AG04450 (cell line): ENCODE measurements at regions not wholly inside any gene's neighbourhood (a gene's known extent, or its start where the extent isn't known, plus 50 kb on each side); places are given as distances from the start of the nearest gene placed in this dataset.
A peak's percentile ranks its signal among the peaks of the same experiment; 100 is the strongest.

ENCODE experiments used
- CTCF ChIA-PET: fragments of 300-600, 350-600 bp; formaldehyde crosslinking; extraction: SDS; loops from one replicate; lab custom pipeline; 2022; ENCODE audit warnings: antibody characterized with exemption, inconsistent platforms; lab: Charles Lee
- POLR2A ChIA-PET: fragments of 350-600 bp; formaldehyde crosslinking; extraction: SDS; loops from one replicate; lab custom pipeline; 2021; ENCODE audit warnings: antibody characterized with exemption, inconsistent platforms; lab: Yijun Ruan, JAX
- DNase-seq: peaks from one replicate; pipeline ENCODE4 v3.0.0-alpha.2; 2011; ENCODE audit warnings: low read depth, low spot score
- H3K27ac ChIP-seq: one replicate; pipeline ENCODE4 v1.5.1; 2012; ENCODE audit warnings: low read depth, low read length, control low read depth
- H3K27me3 ChIP-seq: one replicate; pipeline ENCODE4 v1.6.0; 2012; ENCODE audit warnings: low read length; ENCODE audit not compliant: control insufficient read depth, insufficient read depth
- H3K4me3 ChIP-seq: 2 replicates; pipeline ENCODE4 v1.5.1; 2011; ENCODE audit warnings: mild to moderate bottlenecking, low read depth, low read length, control low read depth
- H3K9me3 ChIP-seq: 2 replicates; pipeline ENCODE4 v1.5.1; 2012; ENCODE audit warnings: low read length; ENCODE audit not compliant: control insufficient read depth, insufficient read depth
- TF ChIP-seq, protein P1 (sequence below): IDR thresholded peaks from 2 replicates; pipeline ENCODE4 v1.5.1; 2011; ENCODE audit warnings: low read depth, low read length, control low read depth, inconsistent platforms

DNA sequence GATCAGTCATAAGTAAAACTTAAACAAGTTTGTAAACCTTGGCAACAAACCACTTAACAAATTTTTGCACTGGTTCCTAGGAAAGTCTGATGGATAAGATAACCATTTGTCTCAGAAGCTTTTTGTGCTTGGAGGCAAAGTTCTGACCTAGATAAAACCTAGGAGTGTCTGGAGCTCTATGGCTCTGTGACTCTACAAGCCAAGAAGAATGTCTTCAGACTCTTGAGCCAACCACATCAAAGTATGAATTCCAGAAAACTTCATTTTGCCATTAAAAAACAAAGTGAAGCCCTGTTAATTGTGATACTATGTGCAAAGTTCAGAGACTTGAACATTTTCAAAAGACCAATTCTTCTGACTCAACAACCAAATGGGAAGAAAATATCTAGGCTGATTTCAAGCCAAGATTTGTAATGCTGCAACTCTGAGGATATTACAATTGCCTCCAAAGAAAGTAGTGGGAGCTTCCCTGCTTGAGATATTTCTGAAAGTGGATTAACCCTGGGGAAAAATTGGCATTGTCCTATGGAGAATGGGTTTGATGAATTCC is 158.1 kb upstream of the FOXQ1 start:
- Histone ChIP-seq H3K27ac (no peak overlapping the region), H3K27me3 (peaks cover 18% of the 10 kb centered on the region), H3K9me3 (no peaks in the 10 kb centered on the region; the same call in 1 of the 2 replicates), H3K4me3 (no peak overlapping the region)
- TF ChIP-seq, protein P1, sequence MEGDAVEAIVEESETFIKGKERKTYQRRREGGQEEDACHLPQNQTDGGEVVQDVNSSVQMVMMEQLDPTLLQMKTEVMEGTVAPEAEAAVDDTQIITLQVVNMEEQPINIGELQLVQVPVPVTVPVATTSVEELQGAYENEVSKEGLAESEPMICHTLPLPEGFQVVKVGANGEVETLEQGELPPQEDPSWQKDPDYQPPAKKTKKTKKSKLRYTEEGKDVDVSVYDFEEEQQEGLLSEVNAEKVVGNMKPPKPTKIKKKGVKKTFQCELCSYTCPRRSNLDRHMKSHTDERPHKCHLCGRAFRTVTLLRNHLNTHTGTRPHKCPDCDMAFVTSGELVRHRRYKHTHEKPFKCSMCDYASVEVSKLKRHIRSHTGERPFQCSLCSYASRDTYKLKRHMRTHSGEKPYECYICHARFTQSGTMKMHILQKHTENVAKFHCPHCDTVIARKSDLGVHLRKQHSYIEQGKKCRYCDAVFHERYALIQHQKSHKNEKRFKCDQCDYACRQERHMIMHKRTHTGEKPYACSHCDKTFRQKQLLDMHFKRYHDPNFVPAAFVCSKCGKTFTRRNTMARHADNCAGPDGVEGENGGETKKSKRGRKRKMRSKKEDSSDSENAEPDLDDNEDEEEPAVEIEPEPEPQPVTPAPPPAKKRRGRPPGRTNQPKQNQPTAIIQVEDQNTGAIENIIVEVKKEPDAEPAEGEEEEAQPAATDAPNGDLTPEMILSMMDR, result no peak
- DNase-seq, result no peak
- ChIA-PET POLR2A (no interaction called here), CTCF (interaction anchor here (0.6 kb wide), 1 partner anchor 228 kb away, joined by 4 read pairs; no protein-coding TSS in a partner anchor)

- POLR2A ChIA-PET, result no interaction called here
- TF ChIP-seq, protein P1, result no peak
- H3K27me3 ChIP-seq, result peaks cover 5% of the 10 kb centered on the region
- H3K9me3 ChIP-seq, result no peaks in the 10 kb centered on the region; the same call in 1 of the 2 replicates
- H3K4me3 ChIP-seq, result no peak overlapping the region
- CTCF ChIA-PET, result no interaction called here
- no peak for DNase-seq
- H3K27ac ChIP-seq, result no peak overlapping the region
Observed at GRCh38 chr6:1146500-1146899, 165.4 kb upstream of the FOXQ1 start.

DNA sequence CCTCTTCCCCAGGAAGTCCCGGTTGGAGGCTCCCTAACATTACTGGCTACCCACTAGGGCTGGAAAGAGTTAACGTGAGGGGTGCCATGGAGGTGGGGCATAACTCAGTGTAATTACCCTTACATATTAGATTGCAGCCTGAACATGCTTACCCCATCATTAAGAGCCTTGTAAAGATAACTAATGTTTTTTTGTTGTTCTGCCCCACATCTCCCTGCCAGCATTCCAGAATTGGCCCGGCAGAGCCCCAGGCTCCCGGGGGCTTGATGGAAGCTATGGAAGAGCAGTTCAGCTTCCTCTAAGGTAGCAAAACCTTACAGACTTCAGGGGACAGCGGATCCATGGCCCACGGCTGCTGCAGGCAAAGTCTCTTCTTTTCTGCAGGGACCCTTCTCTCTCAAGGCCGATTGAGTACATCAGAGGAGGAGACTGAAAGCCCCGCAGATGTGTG is 166.1 kb upstream of the FOXQ1 start:
- ChIA-PET POLR2A (no interaction called here), CTCF (no interaction called here)
- Histone ChIP-seq H3K4me3 (no peak overlapping the region), H3K9me3 (no peaks in the 10 kb centered on the region; the same call in 1 of the 2 replicates), H3K27ac (no peak overlapping the region), H3K27me3 (peaks cover 5% of the 10 kb centered on the region)
- TF ChIP-seq, protein P1, result no peak
- no peak for DNase-seq

GRCh38 chr6:1144842-1145767 is 166.8 kb upstream of the FOXQ1 start:
- Histone ChIP-seq H3K4me3 (no peak overlapping the region), H3K27ac (peak overlapping the region; percentile 52), H3K27me3 (no peaks in the 10 kb centered on the region), H3K9me3 (no peaks in the 10 kb centered on the region; the same call in 1 of the 2 replicates)
- CTCF ChIA-PET, result no interaction called here
- peak; percentile 33 for DNase-seq
- POLR2A ChIA-PET, result no interaction called here
- TF ChIP-seq, protein P1, result no peak

GRCh38 chr6:1143655-1144054 is 168.2 kb upstream of the FOXQ1 start:
- ChIA-PET POLR2A (interaction anchor here (1.1 kb wide), 1 partner anchor 198 kb away, joined by 3 read pairs; no protein-coding TSS in a partner anchor), CTCF (no interaction called here)
- DNase-seq, result peak; percentile 56
- TF ChIP-seq, protein P1, result no peak
- Histone ChIP-seq H3K4me3 (no peak overlapping the region), H3K27ac (peak overlapping the region; percentile 65), H3K9me3 (no peaks in the 10 kb centered on the region; the same call in 1 of the 2 replicates), H3K27me3 (no peaks in the 10 kb centered on the region)
